ENCODE measurements at regions not wholly inside any gene's neighbourhood (a gene's known extent, or its start where the extent isn't known, plus 50 kb on each side); places are given as distances from the start of the nearest gene placed in this dataset.

DNA sequence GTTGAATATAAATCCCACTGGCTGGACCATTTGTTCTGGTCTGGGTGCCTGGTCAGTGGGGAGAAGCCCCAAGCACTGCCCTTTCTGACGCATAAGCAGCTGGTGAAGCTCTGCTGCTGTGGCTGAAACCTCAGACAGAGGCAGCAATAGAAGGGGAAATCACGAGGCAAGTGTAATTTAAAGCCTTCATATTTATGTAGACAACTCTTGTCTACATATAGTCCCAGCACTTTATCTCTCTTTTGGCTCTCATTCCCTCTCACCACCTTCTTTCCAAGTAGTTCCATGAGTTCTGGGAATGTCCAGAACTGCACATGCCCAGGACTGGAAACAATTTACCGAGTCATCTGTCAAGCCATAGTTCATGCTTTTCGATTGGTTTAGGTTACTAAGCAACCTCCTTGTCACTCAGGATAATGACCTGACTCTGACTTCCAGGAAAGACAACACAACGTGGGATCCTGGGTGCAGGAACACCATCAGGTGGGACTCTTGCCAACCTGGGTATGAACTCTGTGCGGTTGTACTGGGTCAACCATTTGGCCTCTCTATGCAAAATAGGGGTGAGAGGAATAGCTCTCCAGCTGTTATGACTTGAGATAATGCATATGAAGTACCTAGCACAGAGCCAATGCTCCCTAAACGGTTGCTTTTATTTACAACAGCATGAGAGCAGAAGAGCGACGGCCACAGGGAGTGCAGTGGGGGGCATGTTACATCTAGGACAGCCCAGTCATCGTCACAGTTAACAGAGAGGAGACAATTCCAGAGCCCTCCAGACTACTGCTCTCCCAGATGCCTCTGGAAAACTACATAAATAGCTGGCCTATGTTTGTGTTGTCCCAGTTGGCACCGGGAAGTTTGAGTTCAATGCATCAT is 321.9 kb downstream of the FOXO1 start:
- H3K9me3 Mint-ChIP-seq = peaks cover 8% of the 10 kb centered on the region
- H3K27me3 Mint-ChIP-seq (ENCODE audit: insufficient read depth, low read depth) = peaks cover 13% of the 10 kb centered on the region
- H3K27ac ChIP-seq = no peak overlapping the region
- no peaks in the 10 kb centered on the region for H3K79me2 ChIP-seq (ENCODE audit: low read depth)
- H3K27ac Mint-ChIP-seq = peak overlapping the region; percentile 69
- TF ChIP-seq, protein P1, sequence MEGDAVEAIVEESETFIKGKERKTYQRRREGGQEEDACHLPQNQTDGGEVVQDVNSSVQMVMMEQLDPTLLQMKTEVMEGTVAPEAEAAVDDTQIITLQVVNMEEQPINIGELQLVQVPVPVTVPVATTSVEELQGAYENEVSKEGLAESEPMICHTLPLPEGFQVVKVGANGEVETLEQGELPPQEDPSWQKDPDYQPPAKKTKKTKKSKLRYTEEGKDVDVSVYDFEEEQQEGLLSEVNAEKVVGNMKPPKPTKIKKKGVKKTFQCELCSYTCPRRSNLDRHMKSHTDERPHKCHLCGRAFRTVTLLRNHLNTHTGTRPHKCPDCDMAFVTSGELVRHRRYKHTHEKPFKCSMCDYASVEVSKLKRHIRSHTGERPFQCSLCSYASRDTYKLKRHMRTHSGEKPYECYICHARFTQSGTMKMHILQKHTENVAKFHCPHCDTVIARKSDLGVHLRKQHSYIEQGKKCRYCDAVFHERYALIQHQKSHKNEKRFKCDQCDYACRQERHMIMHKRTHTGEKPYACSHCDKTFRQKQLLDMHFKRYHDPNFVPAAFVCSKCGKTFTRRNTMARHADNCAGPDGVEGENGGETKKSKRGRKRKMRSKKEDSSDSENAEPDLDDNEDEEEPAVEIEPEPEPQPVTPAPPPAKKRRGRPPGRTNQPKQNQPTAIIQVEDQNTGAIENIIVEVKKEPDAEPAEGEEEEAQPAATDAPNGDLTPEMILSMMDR (IDR thresholded peaks at IDR 0.05) = no peak
- TF ChIP-seq EZH2phosphoT487 (IDR thresholded peaks at IDR 0.05) (no peak), EZH2 (IDR thresholded peaks at IDR 0.05) (no peak)
- H3K36me3 Mint-ChIP-seq = no peaks in the 10 kb centered on the region
- peaks cover 65% of the 10 kb centered on the region for H3K27me3 ChIP-seq
- H2AFZ ChIP-seq (replicated peaks) = no peak overlapping the region
- peaks cover 75% of the 10 kb centered on the region for H3K4me1 Mint-ChIP-seq
- no peaks in the 10 kb centered on the region for H3K36me3 ChIP-seq
- peaks cover 13% of the 10 kb centered on the region for H3F3A ChIP-seq (ENCODE audit: low read depth)
- H3K4me2 ChIP-seq = no peak overlapping the region
- H3K9me3 ChIP-seq (ENCODE audit: low read depth) = no peaks in the 10 kb centered on the region
- peaks cover 34% of the 10 kb centered on the region for H3K4me1 ChIP-seq
- no peaks in the 10 kb centered on the region for H4K20me1 ChIP-seq (ENCODE audit: low read depth)
- DNase-seq (ENCODE audit: low spot score) = no peak
- no peak overlapping the region for H3K4me3 ChIP-seq
- no peak overlapping the region for H3K9ac ChIP-seq
- H3K4me3 Mint-ChIP-seq = no peak overlapping the region

DNA sequence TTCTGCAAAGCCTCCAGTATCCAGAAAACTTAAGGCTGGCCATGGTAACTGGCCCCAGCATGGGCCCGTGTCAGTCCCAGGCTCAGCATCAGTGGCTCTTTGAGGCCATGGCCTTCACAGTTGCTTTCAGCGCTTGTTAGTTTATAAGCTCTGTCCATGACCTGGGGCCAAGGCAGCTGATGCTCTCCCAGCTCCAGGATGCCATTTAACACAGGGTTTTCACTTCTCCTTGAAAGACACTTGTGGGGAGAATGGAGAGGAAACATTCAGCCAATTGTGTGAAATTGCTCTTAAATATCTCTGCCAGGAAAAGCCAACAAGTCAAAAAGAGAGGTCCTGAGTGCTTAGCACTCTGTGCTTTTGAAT is 321.3 kb downstream of the FOXO1 start:
- H3K9me3 Mint-ChIP-seq = peaks cover 8% of the 10 kb centered on the region
- Histone ChIP-seq H3K79me2 (ENCODE audit: low read depth) (no peaks in the 10 kb centered on the region), H3K27ac (no peak overlapping the region), H3K4me1 (peaks cover 34% of the 10 kb centered on the region), H3F3A (ENCODE audit: low read depth) (peaks cover 13% of the 10 kb centered on the region), H3K36me3 (no peaks in the 10 kb centered on the region), H3K9me3 (ENCODE audit: low read depth) (no peaks in the 10 kb centered on the region), H3K4me2 (no peak overlapping the region), H2AFZ (replicated peaks) (no peak overlapping the region), H4K20me1 (ENCODE audit: low read depth) (no peaks in the 10 kb centered on the region), H3K27me3 (peaks cover 69% of the 10 kb centered on the region), H3K9ac (no peak overlapping the region), H3K4me3 (no peak overlapping the region)
- no peak overlapping the region for H3K4me3 Mint-ChIP-seq
- peaks cover 13% of the 10 kb centered on the region for H3K27me3 Mint-ChIP-seq (ENCODE audit: insufficient read depth, low read depth)
- TF ChIP-seq EZH2 (IDR thresholded peaks at IDR 0.05) = no peak
- TF ChIP-seq, protein P1 (IDR thresholded peaks at IDR 0.05) = no peak
- no peak for TF ChIP-seq EZH2phosphoT487 (IDR thresholded peaks at IDR 0.05)
- H3K4me1 Mint-ChIP-seq = peaks cover 71% of the 10 kb centered on the region
- no peaks in the 10 kb centered on the region for H3K36me3 Mint-ChIP-seq
- peak overlapping the region; percentile 81 for H3K27ac Mint-ChIP-seq
- no peak for DNase-seq (ENCODE audit: low spot score)

DNA sequence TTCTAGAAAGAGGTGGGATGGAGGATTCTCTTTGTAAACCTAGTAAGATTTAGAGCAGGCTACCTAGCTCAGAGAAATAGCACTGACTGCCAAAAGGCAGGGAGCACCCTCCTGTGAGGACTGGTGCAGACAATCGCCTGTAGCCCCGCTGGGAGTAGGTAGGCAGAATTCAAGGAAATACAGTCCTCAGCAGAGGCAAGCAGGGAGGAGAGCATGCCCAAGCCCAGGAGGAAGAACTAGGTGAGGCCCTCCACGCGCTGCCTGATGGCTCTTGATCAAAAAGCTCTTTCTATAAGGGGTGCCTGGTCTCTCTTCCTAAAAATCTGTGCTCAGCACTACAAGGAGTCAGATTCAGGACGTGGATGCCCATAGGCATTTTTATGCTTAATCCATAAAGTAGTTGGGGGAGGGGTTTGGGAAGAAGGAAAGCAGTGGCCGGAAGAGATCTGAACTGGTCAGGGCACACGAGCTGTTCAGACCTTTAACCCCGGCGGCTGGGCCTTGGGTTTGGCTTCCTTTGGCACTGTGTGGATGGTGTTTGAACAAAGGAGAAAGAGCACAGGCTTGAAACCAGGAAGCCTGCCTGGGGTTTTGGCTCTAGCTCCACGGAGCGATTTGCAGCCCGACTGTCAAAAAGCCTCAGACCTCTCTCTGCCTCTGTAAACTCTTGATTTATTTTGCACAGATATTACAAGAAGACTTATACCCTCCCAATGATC is 320.6 kb downstream of the FOXO1 start:
- DNase-seq (ENCODE audit: low spot score) = peak; percentile 37
- Histone ChIP-seq H3K9ac (no peak overlapping the region), H4K20me1 (ENCODE audit: low read depth) (no peaks in the 10 kb centered on the region), H3K4me1 (peaks cover 27% of the 10 kb centered on the region), H3K9me3 (ENCODE audit: low read depth) (no peaks in the 10 kb centered on the region), H3K36me3 (no peaks in the 10 kb centered on the region), H2AFZ (replicated peaks) (peak overlapping the region; percentile 76), H3K27ac (no peak overlapping the region), H3K79me2 (ENCODE audit: low read depth) (no peaks in the 10 kb centered on the region), H3K4me3 (no peak overlapping the region), H3F3A (ENCODE audit: low read depth) (peaks cover 8% of the 10 kb centered on the region), H3K4me2 (no peak overlapping the region), H3K27me3 (peaks cover 69% of the 10 kb centered on the region)
- Mint-ChIP-seq H3K4me3 (no peak overlapping the region), H3K36me3 (no peaks in the 10 kb centered on the region), H3K4me1 (peaks cover 68% of the 10 kb centered on the region), H3K27ac (peak overlapping the region; percentile 81), H3K27me3 (ENCODE audit: insufficient read depth, low read depth) (peaks cover 13% of the 10 kb centered on the region), H3K9me3 (peaks cover 8% of the 10 kb centered on the region)
- no peak for TF ChIP-seq EZH2phosphoT487 (IDR thresholded peaks at IDR 0.05)
- TF ChIP-seq, protein P1 (IDR thresholded peaks at IDR 0.05) = no peak
- TF ChIP-seq EZH2 (IDR thresholded peaks at IDR 0.05) = no peak
